ENCODE measurements at regions not wholly inside any gene's neighbourhood (a gene's known extent, or its start where the extent isn't known, plus 50 kb on each side); places are given as distances from the start of the nearest gene placed in this dataset.

DNA sequence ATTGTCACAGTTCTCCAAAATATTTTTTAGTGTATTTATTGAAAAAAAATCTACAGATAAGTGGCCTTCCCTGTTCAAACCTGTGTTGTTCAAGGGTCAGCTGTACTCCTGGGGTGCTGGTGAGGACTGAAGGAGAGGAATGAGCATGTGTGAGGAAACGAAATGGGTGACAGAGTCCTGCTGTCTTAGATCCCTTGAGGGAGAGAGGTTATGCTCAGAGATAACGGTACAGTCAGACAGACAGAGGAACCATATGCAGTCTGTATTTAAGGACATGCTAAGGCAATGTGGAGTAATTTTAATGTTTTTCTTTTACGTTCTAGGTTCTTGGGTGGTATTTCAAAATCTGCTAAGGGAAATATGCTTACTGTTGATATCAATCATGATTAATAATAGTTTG, 352.9 kb upstream of the RGS6 start:
- TF ChIP-seq, protein P1, sequence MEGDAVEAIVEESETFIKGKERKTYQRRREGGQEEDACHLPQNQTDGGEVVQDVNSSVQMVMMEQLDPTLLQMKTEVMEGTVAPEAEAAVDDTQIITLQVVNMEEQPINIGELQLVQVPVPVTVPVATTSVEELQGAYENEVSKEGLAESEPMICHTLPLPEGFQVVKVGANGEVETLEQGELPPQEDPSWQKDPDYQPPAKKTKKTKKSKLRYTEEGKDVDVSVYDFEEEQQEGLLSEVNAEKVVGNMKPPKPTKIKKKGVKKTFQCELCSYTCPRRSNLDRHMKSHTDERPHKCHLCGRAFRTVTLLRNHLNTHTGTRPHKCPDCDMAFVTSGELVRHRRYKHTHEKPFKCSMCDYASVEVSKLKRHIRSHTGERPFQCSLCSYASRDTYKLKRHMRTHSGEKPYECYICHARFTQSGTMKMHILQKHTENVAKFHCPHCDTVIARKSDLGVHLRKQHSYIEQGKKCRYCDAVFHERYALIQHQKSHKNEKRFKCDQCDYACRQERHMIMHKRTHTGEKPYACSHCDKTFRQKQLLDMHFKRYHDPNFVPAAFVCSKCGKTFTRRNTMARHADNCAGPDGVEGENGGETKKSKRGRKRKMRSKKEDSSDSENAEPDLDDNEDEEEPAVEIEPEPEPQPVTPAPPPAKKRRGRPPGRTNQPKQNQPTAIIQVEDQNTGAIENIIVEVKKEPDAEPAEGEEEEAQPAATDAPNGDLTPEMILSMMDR (conservative IDR thresholded peaks at IDR 0.05; ENCODE audit: low read depth, low read length) = no peak
- no peak for DNase-seq (ENCODE audit: low read depth)
- no peak overlapping the region for H3K4me3 ChIP-seq (ENCODE audit: low read length)

- TF ChIP-seq, protein P1 (conservative IDR thresholded peaks at IDR 0.05; ENCODE audit: low read depth, low read length) = no peak
- no peak overlapping the region for H3K4me3 ChIP-seq (ENCODE audit: low read length)
- DNase-seq (ENCODE audit: low read depth) = no peak
These were observed 349.5 kb upstream of the RGS6 start for GRCh38 chr14:71582705-71583104.

DNA sequence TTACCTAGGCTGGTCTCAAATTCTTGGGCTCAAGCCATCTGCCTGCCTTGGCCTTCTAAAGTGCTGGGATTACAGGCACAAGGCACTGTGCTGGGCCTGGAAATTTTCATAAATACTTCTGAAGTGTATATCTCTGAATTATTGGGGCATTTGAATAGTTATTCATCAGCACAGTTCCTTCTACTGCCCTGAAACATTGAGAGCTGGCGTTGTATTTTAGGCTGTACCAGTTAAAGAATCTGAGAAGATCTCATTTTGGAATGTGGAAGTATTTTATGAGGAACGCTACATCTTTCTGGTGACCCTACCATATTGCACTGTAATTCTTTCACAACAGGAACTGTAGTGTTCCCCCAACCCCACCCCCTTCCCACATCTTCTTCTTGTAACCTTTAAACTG, 349.0 kb upstream of the RGS6 start:
- TF ChIP-seq, protein P1 (conservative IDR thresholded peaks at IDR 0.05; ENCODE audit: low read depth, low read length) = no peak
- DNase-seq (ENCODE audit: low read depth) = no peak
- H3K4me3 ChIP-seq (ENCODE audit: low read length) = no peak overlapping the region

GRCh38 chr14:71583705-71584104, 348.5 kb upstream of the RGS6 start:
- TF ChIP-seq, protein P1 (conservative IDR thresholded peaks at IDR 0.05; ENCODE audit: low read depth, low read length) = no peak
- DNase-seq (ENCODE audit: low read depth) = no peak
- H3K4me3 ChIP-seq (ENCODE audit: low read length) = no peak overlapping the region

GRCh38 chr14:71585361-71585760, 346.9 kb upstream of the RGS6 start:
- no peak for DNase-seq (ENCODE audit: low read depth)
- TF ChIP-seq, protein P1 (conservative IDR thresholded peaks at IDR 0.05; ENCODE audit: low read depth, low read length) = no peak
- H3K4me3 ChIP-seq (ENCODE audit: low read length) = no peak overlapping the region

GRCh38 chr14:71586131-71586897, 345.9 kb upstream of the RGS6 start:
- H3K4me3 ChIP-seq (ENCODE audit: low read length) = no peak overlapping the region
- no peak for DNase-seq (ENCODE audit: low read depth)
- TF ChIP-seq, protein P1 (conservative IDR thresholded peaks at IDR 0.05; ENCODE audit: low read depth, low read length) = no peak

- no peak for DNase-seq (ENCODE audit: low read depth)
- TF ChIP-seq, protein P1 (conservative IDR thresholded peaks at IDR 0.05; ENCODE audit: low read depth, low read length) = no peak
- H3K4me3 ChIP-seq (ENCODE audit: low read length) = no peak overlapping the region
These were observed 344.2 kb upstream of the RGS6 start for GRCh38 chr14:71588028-71588427.
